Nephron progenitor cell (in vitro differentiated cells): ENCODE measurements at regions not wholly inside any gene's neighbourhood (a gene's known extent, or its start where the extent isn't known, plus 50 kb on each side); places are given as distances from the start of the nearest gene placed in this dataset.

ENCODE experiments used
- DNase-seq: peaks from one replicate; pipeline ENCODE4 v3.0.0; 2021
- H3K27ac Mint-ChIP-seq: 2 replicates; pipeline ENCODE4 v1.8.0; 2021; ENCODE audit warnings: mild to moderate bottlenecking, moderate library complexity, mixed read lengths
- H3K27me3 Mint-ChIP-seq: 2 replicates; pipeline ENCODE4 v1.8.0; 2021; ENCODE audit warnings: mild to moderate bottlenecking, low read depth, mixed read lengths; ENCODE audit not compliant: poor library complexity
- H3K36me3 Mint-ChIP-seq: 2 replicates; pipeline ENCODE4 v1.8.0; 2021; ENCODE audit warnings: low read depth, mixed read lengths
- H3K4me1 Mint-ChIP-seq: 2 replicates; pipeline ENCODE4 v1.8.0; 2021; ENCODE audit warnings: mixed read lengths
- H3K4me3 Mint-ChIP-seq: 2 replicates; pipeline ENCODE4 v1.8.0; 2021; ENCODE audit warnings: mild to moderate bottlenecking, moderate library complexity, mixed read lengths
- H3K9me3 Mint-ChIP-seq: 2 replicates; pipeline ENCODE4 v1.8.0; 2021; ENCODE audit warnings: mild to moderate bottlenecking, moderate library complexity, mixed read lengths
- CTCF ChIP-seq: fragments of 200-600 bp; sonication (generic); IDR thresholded peaks from 2 replicates; pipeline ENCODE4 v1.5.0; 2021; ENCODE audit warnings: antibody characterized with exemption

DNA sequence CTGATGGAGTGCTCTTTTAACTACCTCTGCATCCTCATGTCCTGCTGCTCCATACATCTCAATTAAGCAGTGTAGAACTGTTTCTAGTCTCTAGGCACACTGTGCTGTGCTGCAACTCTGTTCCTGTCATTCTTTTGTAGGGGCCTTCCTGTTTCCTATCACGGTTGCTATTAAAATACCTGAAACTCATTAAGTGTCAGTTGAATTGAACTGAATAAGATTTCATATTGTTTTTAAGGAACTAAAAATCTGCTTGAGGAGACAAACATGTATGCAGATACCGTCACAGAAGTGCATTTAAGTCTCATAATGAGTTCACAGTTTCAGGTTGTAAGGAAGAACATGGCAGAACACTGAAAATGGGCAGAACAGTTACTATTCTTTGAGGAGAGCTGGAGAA, 170.1 kb downstream of the LARP7 start:
- no peaks in the 10 kb centered on the region for H3K9me3 Mint-ChIP-seq
- no peak for TF ChIP-seq CTCF
- no peak overlapping the region for H3K4me3 Mint-ChIP-seq
- peaks cover 4% of the 10 kb centered on the region for H3K36me3 Mint-ChIP-seq
- H3K4me1 Mint-ChIP-seq = no peaks in the 10 kb centered on the region
- peaks cover 2% of the 10 kb centered on the region for H3K27me3 Mint-ChIP-seq
- DNase-seq = no peak
- H3K27ac Mint-ChIP-seq = no peak overlapping the region

GRCh38 chr4:112808001-112808400, 171.1 kb downstream of the LARP7 start:
- no peak for TF ChIP-seq CTCF
- H3K27ac Mint-ChIP-seq = peak overlapping the region; percentile 12
- H3K9me3 Mint-ChIP-seq = no peaks in the 10 kb centered on the region
- peaks cover 4% of the 10 kb centered on the region for H3K36me3 Mint-ChIP-seq
- H3K27me3 Mint-ChIP-seq = peaks cover 2% of the 10 kb centered on the region
- no peak overlapping the region for H3K4me3 Mint-ChIP-seq
- no peaks in the 10 kb centered on the region for H3K4me1 Mint-ChIP-seq
- no peak for DNase-seq

GRCh38 chr4:112813790-112814189, 176.8 kb downstream of the LARP7 start:
- Mint-ChIP-seq H3K4me3 (no peak overlapping the region), H3K27me3 (no peaks in the 10 kb centered on the region), H3K9me3 (no peaks in the 10 kb centered on the region), H3K27ac (peak overlapping the region; percentile 93), H3K36me3 (peaks cover 4% of the 10 kb centered on the region), H3K4me1 (peaks cover 21% of the 10 kb centered on the region)
- TF ChIP-seq CTCF = no peak
- DNase-seq = no peak

GRCh38 chr4:112817933-112818593, 181.1 kb downstream of the LARP7 start:
- Mint-ChIP-seq H3K27ac (peak overlapping the region; percentile 95), H3K36me3 (no peaks in the 10 kb centered on the region), H3K27me3 (peaks cover 4% of the 10 kb centered on the region), H3K4me3 (peak overlapping the region; percentile 92), H3K4me1 (peaks cover 39% of the 10 kb centered on the region), H3K9me3 (no peaks in the 10 kb centered on the region)
- DNase-seq = peak; percentile 66
- TF ChIP-seq CTCF = no peak

DNA sequence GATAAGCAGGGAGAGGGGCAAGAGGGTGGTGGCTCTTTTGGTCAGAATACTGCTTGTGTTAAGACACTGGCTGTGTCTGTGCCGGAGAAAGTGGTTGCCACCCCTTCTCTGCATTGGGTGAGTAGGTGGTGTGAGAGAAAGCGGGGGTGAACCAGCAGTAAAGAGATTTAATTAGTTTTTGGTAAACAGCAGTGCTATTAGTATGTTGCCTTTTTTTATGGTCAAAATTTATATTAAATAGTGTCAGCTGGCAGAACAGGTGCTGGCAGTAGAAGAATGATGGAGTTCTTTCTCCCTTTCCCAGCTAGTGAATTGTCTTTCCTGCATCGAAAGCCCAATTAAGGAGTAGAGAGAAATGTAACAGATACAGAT, 181.6 kb downstream of the LARP7 start:
- H3K9me3 Mint-ChIP-seq = no peaks in the 10 kb centered on the region
- H3K4me3 Mint-ChIP-seq = peak overlapping the region; percentile 92
- H3K4me1 Mint-ChIP-seq = peaks cover 39% of the 10 kb centered on the region
- peak overlapping the region; percentile 95 for H3K27ac Mint-ChIP-seq
- no peak for TF ChIP-seq CTCF
- DNase-seq = no peak
- peaks cover 4% of the 10 kb centered on the region for H3K27me3 Mint-ChIP-seq
- H3K36me3 Mint-ChIP-seq = no peaks in the 10 kb centered on the region

DNA sequence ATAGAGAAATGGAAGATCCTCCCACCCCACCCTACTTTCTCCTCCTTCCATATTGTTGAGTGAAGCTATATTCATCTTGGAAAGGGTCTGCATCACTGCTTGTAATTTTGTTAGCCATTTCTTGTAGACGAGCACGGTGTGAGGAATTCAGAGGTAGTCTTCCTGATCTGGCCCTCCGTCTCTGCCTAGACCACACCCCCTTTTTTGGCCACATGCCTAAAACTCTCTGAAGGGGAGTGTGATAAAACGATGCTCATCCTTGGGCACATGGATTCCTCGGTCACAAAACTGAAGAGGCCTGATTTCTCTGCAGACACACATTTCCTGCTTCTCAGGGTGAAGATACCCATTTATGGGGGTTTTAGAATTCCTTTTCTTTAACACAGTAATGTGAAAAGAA, 182.8 kb downstream of the LARP7 start:
- no peak overlapping the region for H3K27ac Mint-ChIP-seq
- H3K4me3 Mint-ChIP-seq = peak overlapping the region; percentile 61
- H3K27me3 Mint-ChIP-seq = peaks cover 4% of the 10 kb centered on the region
- H3K36me3 Mint-ChIP-seq = peaks cover under 1% of the 10 kb centered on the region
- H3K4me1 Mint-ChIP-seq = peaks cover 31% of the 10 kb centered on the region
- no peak for TF ChIP-seq CTCF
- DNase-seq = no peak
- no peaks in the 10 kb centered on the region for H3K9me3 Mint-ChIP-seq
